Prostate gland (tissue), 2 donors: ENCODE measurements at regions not wholly inside any gene's neighbourhood (a gene's known extent, or its start where the extent isn't known, plus 50 kb on each side); places are given as distances from the start of the nearest gene placed in this dataset.
A peak's percentile ranks its signal among the peaks of the same experiment; 100 is the strongest.

Experiments
- DNase-seq: peaks from one replicate; pipeline ENCODE4 v3.0.0-alpha.2; 2019; ENCODE audit warnings: low spot score
- H3K27ac ChIP-seq, 2 donors: fragments of 200-600 bp; sonication (generic); 2 replicates each; pipeline ENCODE4 v1.5.1; 2017 to 2019
- H3K27me3 ChIP-seq: fragments of 200-600 bp; sonication (generic); replicated peaks from 2 replicates; pipeline ENCODE4 v1.5.1; 2019; ENCODE audit not compliant: insufficient read depth
- H3K36me3 ChIP-seq, 2 donors: fragments of 200-600 bp; sonication (generic); 1 replicate in 1 of 2; 2 replicates in 1 of 2; pipeline versions ENCODE4 v1.5.1 to v1.8.1; 2017 to 2019
- H3K4me1 ChIP-seq: fragments of 200-600 bp; sonication (generic); replicated peaks from 2 replicates; pipeline ENCODE4 v1.5.1; 2019
- H3K4me3 ChIP-seq, 2 donors: fragments of 200-600 bp; sonication (generic); 2 replicates each; pipeline ENCODE4 v1.5.1; 2017 to 2019
- H3K9me3 ChIP-seq: fragments of 200-600 bp; sonication (generic); 2 replicates; pipeline ENCODE4 v1.5.1; 2017
- CTCF ChIP-seq, 4 experiments: fragments of 200-600 bp in 2 of 4; fragments of 450-650 bp in 2 of 4; sonication (generic) in 2 of 4; IDR thresholded peaks; 1 replicate in 3 of 4; 2 replicates in 1 of 4; pipeline ENCODE4 v1.5.1; 2016 to 2019; ENCODE audit warnings: antibody characterized with exemption in 4 of 4, mild to moderate bottlenecking in 2 of 4, moderate library complexity in 2 of 4
- POLR2A ChIP-seq: fragments of 450-650 bp; IDR thresholded peaks from one replicate; pipeline ENCODE4 v1.6.1; 2016; ENCODE audit warnings: antibody characterized with exemption, mild to moderate bottlenecking
- POLR2AphosphoS5 ChIP-seq: sonication (generic); formaldehyde crosslinking; IDR thresholded peaks from one replicate; pipeline ENCODE4 v1.6.1; 2017; ENCODE audit warnings: antibody characterized with exemption
- WGBS: methylation state at CpG from one replicate; pipeline ENCODE4 v1.1.5; 2018; 5-methylcytosine and 5-hydroxymethylcytosine counted together
- intact Hi-C: fragments of 100-400 bp; cut with DNase I; formaldehyde crosslinking; loops from one replicate; pipeline ENCODE4 v1.14.2; 2022

DNA sequence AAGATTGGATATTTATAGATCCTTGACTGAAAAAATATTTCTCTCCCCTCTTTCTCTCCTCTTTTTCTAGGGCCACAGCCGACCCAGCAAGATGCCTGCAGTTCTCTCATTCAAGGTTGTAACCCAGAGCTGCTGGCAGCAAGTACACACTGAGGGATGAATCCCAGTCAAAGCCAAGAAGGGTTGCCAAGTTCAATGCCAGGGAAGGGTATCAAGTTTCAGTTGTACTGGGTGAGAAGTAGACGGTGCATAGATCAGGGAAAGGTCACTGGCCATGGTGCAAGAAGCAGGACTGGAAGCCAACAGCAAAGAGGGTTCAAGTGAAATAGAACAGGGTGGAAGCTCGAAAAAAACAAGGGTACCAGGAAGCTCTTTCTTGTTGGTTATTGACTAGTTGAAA is 170.2 kb downstream of the NRP2 start:
- Histone ChIP-seq H3K27me3 (no peaks in the 10 kb centered on the region), H3K27ac (no peak overlapping the region), H3K36me3 (no peaks in the 10 kb centered on the region), H3K4me3 (no peak overlapping the region), H3K4me1 (no peaks in the 10 kb centered on the region), H3K9me3 (no peaks in the 10 kb centered on the region)
- whole genome bisulfite sequencing: 26% methylated on average over 3 of the region's 3 CpGs
- peak; percentile 38 for DNase-seq
- TF ChIP-seq CTCF (IDR thresholded peaks at IDR 0.05) (no peak), POLR2AphosphoS5 (peak; percentile 25)
- intact Hi-C loops: no loop called here

GRCh38 chr2:205850611-205851010 is 168.3 kb downstream of the NRP2 start:
- no peaks in the 10 kb centered on the region for H3K27me3 ChIP-seq
- no peak for TF ChIP-seq POLR2A
- TF ChIP-seq CTCF (IDR thresholded peaks at IDR 0.05): no peak
- no peak for TF ChIP-seq POLR2AphosphoS5
- no peak for DNase-seq
- no peak overlapping the region for H3K27ac ChIP-seq
- intact Hi-C loops: no loop called here
- H3K4me3 ChIP-seq: no peak overlapping the region
- H3K36me3 ChIP-seq: no peaks in the 10 kb centered on the region
- whole genome bisulfite sequencing: 91% methylated on average over 5 of the region's 5 CpGs
- H3K4me1 ChIP-seq: no peaks in the 10 kb centered on the region
- no peaks in the 10 kb centered on the region for H3K9me3 ChIP-seq

- TF ChIP-seq POLR2A (no peak), CTCF (IDR thresholded peaks at IDR 0.05) (no peak), POLR2AphosphoS5 (no peak)
- H3K9me3 ChIP-seq: no peaks in the 10 kb centered on the region
- intact Hi-C loops: no loop called here
- H3K4me3 ChIP-seq: no peak overlapping the region
- H3K27me3 ChIP-seq: no peaks in the 10 kb centered on the region
- WGBS: 94% methylated on average over 5 of the region's 5 CpGs
- H3K36me3 ChIP-seq: no peaks in the 10 kb centered on the region
- no peaks in the 10 kb centered on the region for H3K4me1 ChIP-seq
- DNase-seq: no peak
- no peak overlapping the region for H3K27ac ChIP-seq
These were observed 167.8 kb downstream of the NRP2 start for GRCh38 chr2:205850132-205850531.

- DNase-seq: no peak
- H3K27ac ChIP-seq: no peak overlapping the region
- H3K4me3 ChIP-seq: no peak overlapping the region
- H3K36me3 ChIP-seq: no peaks in the 10 kb centered on the region
- H3K9me3 ChIP-seq: no peaks in the 10 kb centered on the region
- WGBS: 61% methylated on average over 5 of the region's 5 CpGs
- TF ChIP-seq POLR2A (no peak), CTCF (IDR thresholded peaks at IDR 0.05) (no peak), POLR2AphosphoS5 (no peak)
- no peaks in the 10 kb centered on the region for H3K4me1 ChIP-seq
- intact Hi-C loops: no loop called here
- H3K27me3 ChIP-seq: no peaks in the 10 kb centered on the region
These were observed 166.8 kb downstream of the NRP2 start for GRCh38 chr2:205849136-205849535.

GRCh38 chr2:205848601-205849000 is 166.3 kb downstream of the NRP2 start:
- Histone ChIP-seq H3K36me3 (no peaks in the 10 kb centered on the region), H3K4me3 (no peak overlapping the region), H3K27ac (no peak overlapping the region), H3K27me3 (no peaks in the 10 kb centered on the region), H3K9me3 (no peaks in the 10 kb centered on the region), H3K4me1 (no peaks in the 10 kb centered on the region)
- TF ChIP-seq POLR2A (no peak), CTCF (IDR thresholded peaks at IDR 0.05) (no peak)
- no peak for DNase-seq
- 77% methylated on average over 4 of the region's 4 CpGs for WGBS
- intact Hi-C loops: no loop called here
